ENCODE measurements at regions not wholly inside any gene's neighbourhood (a gene's known extent, or its start where the extent isn't known, plus 50 kb on each side); places are given as distances from the start of the nearest gene placed in this dataset.

DNA sequence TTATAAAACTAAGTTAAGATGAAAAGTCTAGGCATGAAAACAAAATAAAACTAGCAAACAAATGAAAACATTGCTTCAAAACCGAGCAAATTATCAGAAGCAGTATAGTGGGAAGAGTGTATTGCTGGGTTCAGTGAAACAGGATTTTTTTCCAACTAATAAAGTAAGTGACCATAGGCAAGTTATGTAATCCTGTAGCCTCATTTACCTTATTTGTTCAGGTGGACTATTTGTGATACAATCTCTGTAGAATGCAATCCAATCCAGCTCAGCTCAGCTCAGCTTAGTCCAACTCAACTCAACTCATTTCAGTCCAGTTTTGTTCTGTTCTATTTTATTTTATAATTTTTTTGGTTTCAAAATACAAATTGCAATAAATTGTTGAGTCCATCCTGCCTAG is 276.7 kb upstream of the LRIG3 start:
- DNase-seq: no peak
- no peaks in the 10 kb centered on the region for H3K27me3 Mint-ChIP-seq

DNA sequence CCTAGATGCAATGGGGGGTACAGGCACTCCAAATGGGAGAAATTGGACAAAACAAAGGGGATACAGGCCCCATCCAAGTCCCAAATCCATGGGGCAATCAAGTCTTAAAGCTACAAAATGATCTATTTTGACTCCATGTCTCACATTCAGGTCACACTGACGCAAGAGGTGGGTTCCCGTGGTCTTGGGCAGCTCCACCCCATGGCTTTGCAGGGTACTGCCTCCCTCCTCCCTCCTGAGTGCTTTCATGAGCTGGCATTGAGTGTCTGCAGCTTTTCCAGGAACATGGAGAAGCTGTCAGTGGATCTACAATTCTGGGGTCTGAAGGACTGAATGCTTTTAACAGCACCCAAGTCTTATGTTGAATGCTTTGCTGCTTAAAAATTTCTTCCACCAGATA is 274.5 kb upstream of the LRIG3 start:
- peaks cover 5% of the 10 kb centered on the region for H3K9me3 Mint-ChIP-seq (ENCODE audit: insufficient read depth)
- Histone ChIP-seq H3K9ac (ENCODE audit: low read length) (no peak overlapping the region), H3K27ac (ENCODE audit: low read length in 2 of 2) (no peak overlapping the region), H3K27me3 (replicated peaks in 1 of 4; ENCODE audit: control extremely low read depth in 1 of 4, control insufficient read depth in 3 of 4, insufficient read depth in 4 of 4, low read length in 3 of 4) (no peaks in the 10 kb centered on the region), H3K4me2 (replicated peaks; ENCODE audit: low read depth, low read length, poor library complexity, severe bottlenecking) (no peak overlapping the region), H3K36me3 (replicated peaks in 1 of 2; ENCODE audit: control extremely low read depth in 1 of 2, control insufficient read depth in 1 of 2, extremely low read depth in 1 of 2, insufficient read depth in 2 of 2, low read length in 1 of 2) (no peaks in the 10 kb centered on the region), H4K20me1 (ENCODE audit: control insufficient read depth, insufficient read depth, low read length, poor library complexity, severe bottlenecking) (no peaks in the 10 kb centered on the region), H3K4me1 (ENCODE audit: control insufficient read depth in 2 of 2, insufficient read depth in 2 of 2, low read length in 2 of 2) (no peaks in the 10 kb centered on the region), H3K4me3 (ENCODE audit: control extremely low read depth in 1 of 5, extremely low read depth in 1 of 5, insufficient read depth in 1 of 5, low read depth in 2 of 5, low read length in 4 of 5) (no peak overlapping the region), H3K79me2 (ENCODE audit: control insufficient read depth, insufficient read depth, low read length) (no peaks in the 10 kb centered on the region), H3K9me3 (ENCODE audit: control extremely low read depth in 1 of 3, control insufficient read depth in 2 of 3, insufficient read depth in 1 of 3, low read length in 2 of 3) (peaks cover 0 to 5% (median 0%) of the 10 kb centered on the region in 3 donors), H2AFZ (ENCODE audit: insufficient read depth, low read depth, low read length, poor library complexity, severe bottlenecking) (no peak overlapping the region)
- H3K27ac Mint-ChIP-seq: no peak overlapping the region
- no peaks in the 10 kb centered on the region for H3K27me3 Mint-ChIP-seq
- no peak for ATAC-seq (ENCODE audit: low read depth)
- H3K4me1 Mint-ChIP-seq: no peaks in the 10 kb centered on the region
- POLR2A ChIA-PET: no interaction called here
- intact Hi-C loops (cut with micrococcal nuclease): no loop called here
- no peak overlapping the region for H3K4me3 Mint-ChIP-seq
- WGBS (ENCODE audit: insufficient coverage): 87% methylated on average over 2 of the region's 2 CpGs
- no peak for DNase-seq
- TF ChIP-seq, protein P1, sequence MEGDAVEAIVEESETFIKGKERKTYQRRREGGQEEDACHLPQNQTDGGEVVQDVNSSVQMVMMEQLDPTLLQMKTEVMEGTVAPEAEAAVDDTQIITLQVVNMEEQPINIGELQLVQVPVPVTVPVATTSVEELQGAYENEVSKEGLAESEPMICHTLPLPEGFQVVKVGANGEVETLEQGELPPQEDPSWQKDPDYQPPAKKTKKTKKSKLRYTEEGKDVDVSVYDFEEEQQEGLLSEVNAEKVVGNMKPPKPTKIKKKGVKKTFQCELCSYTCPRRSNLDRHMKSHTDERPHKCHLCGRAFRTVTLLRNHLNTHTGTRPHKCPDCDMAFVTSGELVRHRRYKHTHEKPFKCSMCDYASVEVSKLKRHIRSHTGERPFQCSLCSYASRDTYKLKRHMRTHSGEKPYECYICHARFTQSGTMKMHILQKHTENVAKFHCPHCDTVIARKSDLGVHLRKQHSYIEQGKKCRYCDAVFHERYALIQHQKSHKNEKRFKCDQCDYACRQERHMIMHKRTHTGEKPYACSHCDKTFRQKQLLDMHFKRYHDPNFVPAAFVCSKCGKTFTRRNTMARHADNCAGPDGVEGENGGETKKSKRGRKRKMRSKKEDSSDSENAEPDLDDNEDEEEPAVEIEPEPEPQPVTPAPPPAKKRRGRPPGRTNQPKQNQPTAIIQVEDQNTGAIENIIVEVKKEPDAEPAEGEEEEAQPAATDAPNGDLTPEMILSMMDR (IDR thresholded peaks at IDR 0.05): no peak
- TF ChIP-seq EZH2 (IDR thresholded peaks at IDR 0.05; ENCODE audit: borderline replicate concordance, insufficient read depth, low read depth, low read length, poor library complexity, severe bottlenecking): no peak
- CTCF ChIA-PET: no interaction called here

More for the DNA sequence above, 276.7 kb upstream of the LRIG3 start:
- Histone ChIP-seq H3K36me3 (replicated peaks in 1 of 2; ENCODE audit: control extremely low read depth in 1 of 2, control insufficient read depth in 1 of 2, extremely low read depth in 1 of 2, insufficient read depth in 2 of 2, low read length in 1 of 2) (no peaks in the 10 kb centered on the region), H3K9me3 (ENCODE audit: control extremely low read depth in 1 of 3, control insufficient read depth in 2 of 3, insufficient read depth in 1 of 3, low read length in 2 of 3) (peaks cover 0 to 5% (median 0%) of the 10 kb centered on the region in 3 donors), H2AFZ (ENCODE audit: insufficient read depth, low read depth, low read length, poor library complexity, severe bottlenecking) (no peak overlapping the region), H3K4me2 (replicated peaks; ENCODE audit: low read depth, low read length, poor library complexity, severe bottlenecking) (no peak overlapping the region), H3K27me3 (replicated peaks in 1 of 4; ENCODE audit: control extremely low read depth in 1 of 4, control insufficient read depth in 3 of 4, insufficient read depth in 4 of 4, low read length in 3 of 4) (no peaks in the 10 kb centered on the region), H3K9ac (ENCODE audit: low read length) (no peak overlapping the region), H4K20me1 (ENCODE audit: control insufficient read depth, insufficient read depth, low read length, poor library complexity, severe bottlenecking) (no peaks in the 10 kb centered on the region), H3K4me1 (ENCODE audit: control insufficient read depth in 2 of 2, insufficient read depth in 2 of 2, low read length in 2 of 2) (no peaks in the 10 kb centered on the region), H3K27ac (ENCODE audit: low read length in 2 of 2) (no peak overlapping the region), H3K4me3 (ENCODE audit: control extremely low read depth in 1 of 5, extremely low read depth in 1 of 5, insufficient read depth in 1 of 5, low read depth in 2 of 5, low read length in 4 of 5) (no peak overlapping the region), H3K79me2 (ENCODE audit: control insufficient read depth, insufficient read depth, low read length) (no peaks in the 10 kb centered on the region)
- no peak for ATAC-seq (ENCODE audit: low read depth)
- Mint-ChIP-seq H3K9me3 (ENCODE audit: insufficient read depth) (peaks cover 3% of the 10 kb centered on the region), H3K4me3 (no peak overlapping the region), H3K4me1 (no peaks in the 10 kb centered on the region), H3K27ac (no peak overlapping the region)
- ChIA-PET POLR2A (no interaction called here), CTCF (no interaction called here)
- TF ChIP-seq, protein P1 (IDR thresholded peaks at IDR 0.05): no peak
- no peak for TF ChIP-seq EZH2 (IDR thresholded peaks at IDR 0.05; ENCODE audit: borderline replicate concordance, insufficient read depth, low read depth, low read length, poor library complexity, severe bottlenecking)
- no CpG with 5 or more reads among the region's 1 CpG for WGBS (ENCODE audit: insufficient coverage)
- intact Hi-C loops (cut with micrococcal nuclease): no loop called here

Data from B cell (primary cell).